ENCODE measurements at regions not wholly inside any gene's neighbourhood (a gene's known extent, or its start where the extent isn't known, plus 50 kb on each side); places are given as distances from the start of the nearest gene placed in this dataset.

GRCh38 chr5:57335092-57335660 is 147.4 kb downstream of the ACTBL2 start:
- DNase-seq, result no peak

DNA sequence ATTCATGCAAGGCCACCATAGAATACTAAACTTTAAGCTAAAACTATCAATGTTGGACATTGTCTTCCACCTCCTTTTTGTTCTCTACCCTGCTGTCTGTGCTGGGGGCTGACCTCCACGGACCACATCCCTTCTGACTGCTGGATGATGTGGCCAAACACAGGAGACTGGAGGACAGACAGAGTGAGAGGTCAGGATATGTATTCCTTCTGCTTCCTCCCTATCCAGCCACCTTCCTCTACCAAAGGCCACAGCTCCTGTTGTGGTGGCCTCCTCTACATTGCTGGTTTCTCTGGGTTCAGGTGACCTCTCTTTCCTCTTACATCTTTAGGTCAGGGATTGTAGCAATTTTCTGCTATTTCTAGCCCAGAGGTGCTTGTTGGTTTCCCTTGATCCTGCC is 148.1 kb downstream of the ACTBL2 start:
- DNase-seq, result no peak

- peak; percentile 69 for DNase-seq
Measured at GRCh38 chr5:57332361-57332760, 150.2 kb downstream of the ACTBL2 start.

DNA sequence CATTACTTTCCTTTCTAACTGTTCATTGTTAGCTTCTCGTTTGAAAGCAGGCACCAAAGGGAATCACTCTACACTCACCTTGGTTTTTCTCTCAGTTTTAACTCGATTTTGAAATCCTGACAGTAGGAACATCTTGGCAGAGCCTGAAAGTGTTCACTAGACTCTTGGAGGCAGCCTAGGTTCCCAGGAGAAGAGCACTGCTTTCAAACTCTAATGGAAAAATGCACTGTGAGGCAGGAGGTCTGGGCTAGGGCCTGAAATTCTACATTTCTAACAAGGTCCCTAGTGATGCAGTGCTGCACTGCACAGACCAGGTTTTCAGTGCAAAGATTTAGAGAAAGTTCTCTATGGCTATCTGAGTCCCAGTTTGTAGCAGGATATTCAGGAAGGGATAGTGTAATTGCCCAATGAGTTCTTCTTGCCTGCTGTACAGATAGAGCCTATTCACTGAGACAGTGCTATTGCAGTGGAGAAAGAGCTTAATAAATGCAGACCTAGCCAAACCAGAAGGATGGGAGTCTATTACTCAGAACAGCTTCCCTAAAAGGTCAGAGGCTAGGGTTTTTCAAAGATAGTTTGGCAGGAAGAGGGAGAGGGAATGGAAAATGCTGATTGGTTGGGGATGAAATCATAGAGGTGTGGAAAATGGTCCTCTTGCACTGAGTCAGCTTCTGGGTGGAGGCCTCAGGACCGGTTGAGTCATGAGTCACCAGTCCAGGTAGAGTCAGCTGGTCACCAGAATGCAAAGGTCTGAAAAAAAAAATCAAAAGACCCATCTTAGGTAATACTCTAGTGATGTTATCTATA is 153.9 kb downstream of the GPBP1 start:
- DNase-seq, result peak; percentile 32

DNA sequence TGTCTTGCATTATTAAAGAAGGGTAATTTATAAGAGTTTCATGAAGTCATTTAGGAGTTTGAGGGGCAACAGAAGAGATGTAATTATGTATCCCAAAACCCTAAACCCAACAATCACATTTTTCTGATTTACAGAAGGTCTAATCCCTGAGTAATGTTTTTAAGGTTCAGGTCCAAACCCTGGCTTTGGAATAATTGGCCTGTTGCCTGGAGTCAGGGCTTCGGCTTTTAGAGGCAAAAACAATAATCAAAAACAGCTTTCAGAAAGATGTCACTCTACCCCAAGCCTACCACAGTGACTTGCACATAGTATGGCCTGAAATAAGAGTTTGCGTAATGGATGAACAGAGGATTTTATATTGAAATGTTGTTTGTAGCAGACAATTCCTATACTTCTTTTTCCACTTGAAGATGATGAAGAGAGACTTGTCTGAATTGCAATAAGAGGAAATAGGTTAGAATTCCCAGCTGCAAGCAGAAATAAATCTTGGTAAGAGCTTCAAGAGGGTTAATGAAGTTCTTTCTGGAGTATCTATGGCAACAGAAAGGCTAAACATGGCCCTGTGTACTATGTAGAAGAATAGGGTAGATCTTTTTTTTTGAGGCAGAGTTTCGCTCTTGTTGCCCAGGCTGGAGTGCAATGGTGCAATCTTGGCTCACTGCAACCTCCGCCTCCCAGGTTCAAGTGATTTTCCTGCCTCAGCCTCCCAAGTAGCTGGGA is 152.0 kb downstream of the GPBP1 start:
- no peak for DNase-seq

- peak; percentile 26 for DNase-seq
Measured at GRCh38 chr5:57324861-57325260, 151.0 kb downstream of the GPBP1 start.

GRCh38 chr5:57324181-57324580 is 150.3 kb downstream of the GPBP1 start:
- peak; percentile 69 for DNase-seq

- DNase-seq, result no peak
Measured at GRCh38 chr5:57320582-57320981, 146.7 kb downstream of the GPBP1 start.

GRCh38 chr5:57319628-57320027 is 145.8 kb downstream of the GPBP1 start:
- DNase-seq, result no peak

- DNase-seq, result no peak
Measured at GRCh38 chr5:57318251-57318650, 144.4 kb downstream of the GPBP1 start.

DNA sequence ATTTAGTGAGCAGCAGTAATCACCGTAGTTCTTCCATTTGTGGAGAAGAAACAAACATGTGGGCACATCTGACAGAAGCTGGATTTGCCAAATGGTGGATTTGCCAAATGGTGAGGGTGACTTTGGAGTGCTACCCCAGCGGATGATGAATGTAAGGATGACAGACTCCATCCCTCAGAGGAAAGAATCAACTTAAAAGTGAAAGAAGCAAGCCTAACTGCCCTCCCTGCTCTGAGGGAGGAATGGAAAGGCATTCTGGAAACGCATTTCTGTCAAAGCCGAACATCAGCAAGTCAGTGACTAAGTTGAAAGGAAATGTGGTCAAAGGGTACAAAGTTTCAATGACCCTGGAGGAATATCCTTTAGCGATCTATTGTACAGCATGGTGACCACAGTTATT is 143.5 kb downstream of the GPBP1 start:
- DNase-seq, result no peak

DNA sequence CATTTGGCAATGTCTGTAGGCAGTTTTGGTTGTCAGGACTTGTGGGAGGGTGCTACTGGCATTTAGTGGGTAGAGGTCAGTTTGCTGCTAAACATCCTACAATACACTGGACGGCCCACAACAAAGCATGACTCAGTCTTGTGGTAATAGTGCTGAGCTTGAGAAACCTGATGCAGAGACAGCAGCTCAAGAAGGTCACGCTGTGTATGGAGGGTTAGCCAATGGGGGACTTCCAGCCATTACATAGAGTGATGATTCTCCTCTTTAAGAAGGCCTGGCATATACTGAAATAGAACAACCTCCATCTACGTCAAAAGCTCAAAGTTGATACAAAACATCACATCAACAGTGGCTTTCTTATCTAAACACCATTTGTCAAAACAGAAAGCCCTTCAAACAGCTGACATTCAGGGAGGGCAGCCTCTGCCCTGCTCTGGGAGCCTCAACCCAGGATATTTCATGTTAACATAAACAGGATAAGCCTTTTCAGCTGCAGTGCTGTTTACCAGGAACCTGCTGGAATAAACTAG is 143.0 kb downstream of the GPBP1 start:
- DNase-seq, result peak; percentile 55

- no peak for DNase-seq
Measured at GRCh38 chr5:57315941-57316340, 142.1 kb downstream of the GPBP1 start.

Data from tongue (tissue), 1 donor.